ENCODE measurements at regions not wholly inside any gene's neighbourhood (a gene's known extent, or its start where the extent isn't known, plus 50 kb on each side); places are given as distances from the start of the nearest gene placed in this dataset.
A peak's percentile ranks its signal among the peaks of the same experiment; 100 is the strongest.

- DNase-seq = peak; percentile 60
Observed at GRCh38 chr2:21650569-21650968, 526.8 kb downstream of the TDRD15 start.

- no peak for DNase-seq
Observed at GRCh38 chr2:21655136-21655535, 531.4 kb downstream of the TDRD15 start.

GRCh38 chr2:21656330-21657075, 532.7 kb downstream of the TDRD15 start:
- no peak for DNase-seq

GRCh38 chr2:21657445-21657844, 533.7 kb downstream of the TDRD15 start:
- no peak for DNase-seq

- DNase-seq = no peak
Observed at GRCh38 chr2:21658269-21658668, 534.5 kb downstream of the TDRD15 start.

GRCh38 chr2:21658907-21659477, 535.2 kb downstream of the TDRD15 start:
- DNase-seq = no peak

GRCh38 chr2:21664083-21664482, 540.3 kb downstream of the TDRD15 start:
- DNase-seq = no peak

GRCh38 chr2:21667638-21668037, 543.9 kb downstream of the TDRD15 start:
- no peak for DNase-seq

GRCh38 chr2:21668078-21668710, 544.4 kb downstream of the TDRD15 start:
- DNase-seq = no peak

- no peak for DNase-seq
Observed at GRCh38 chr2:21676041-21676440, 552.3 kb downstream of the TDRD15 start.

- DNase-seq = peak; percentile 10
Observed at GRCh38 chr2:21676676-21677075, 552.9 kb downstream of the TDRD15 start.

GRCh38 chr2:21683838-21684237, 560.1 kb downstream of the TDRD15 start:
- DNase-seq = no peak

GRCh38 chr2:21687589-21687988, 563.8 kb downstream of the TDRD15 start:
- no peak for DNase-seq

- no peak for DNase-seq
Observed at GRCh38 chr2:21690005-21690404, 566.2 kb downstream of the TDRD15 start.

GRCh38 chr2:21693081-21693480, 569.3 kb downstream of the TDRD15 start:
- no peak for DNase-seq

- no peak for DNase-seq
Observed at GRCh38 chr2:21694079-21694878, 570.5 kb downstream of the TDRD15 start.

GRCh38 chr2:21696900-21697299, 573.1 kb downstream of the TDRD15 start:
- no peak for DNase-seq

- DNase-seq = no peak
Observed at GRCh38 chr2:21700644-21701043, 576.9 kb downstream of the TDRD15 start.

- no peak for DNase-seq
Observed at GRCh38 chr2:21710031-21710430, 586.3 kb downstream of the TDRD15 start.

- DNase-seq = no peak
Observed at GRCh38 chr2:21710496-21710895, 586.7 kb downstream of the TDRD15 start.

- no peak for DNase-seq
Observed at GRCh38 chr2:21715887-21716286, 592.1 kb downstream of the TDRD15 start.

GRCh38 chr2:21727101-21727500, 603.3 kb downstream of the TDRD15 start:
- DNase-seq = no peak

GRCh38 chr2:21728133-21728532, 604.4 kb downstream of the TDRD15 start:
- DNase-seq = no peak

GRCh38 chr2:21730141-21730540, 606.4 kb downstream of the TDRD15 start:
- no peak for DNase-seq

Data from fibroblast of skin of right quadriceps (primary cell).